Calu3 (cell line): ENCODE measurements at regions not wholly inside any gene's neighbourhood (a gene's known extent, or its start where the extent isn't known, plus 50 kb on each side); places are given as distances from the start of the nearest gene placed in this dataset.

Experiments used
- BruUV-seq: library from RNA; stranded (reverse); fragments of 400-500 nt; replicated peaks from 2 replicates; lab custom pipeline; 2021; lab: Mats Ljungman, UMichigan
- CTCF ChIA-PET: fragments of 300-600 bp; sonication (Branson Sonifier 250); formaldehyde crosslinking; loops from one replicate; lab custom pipeline; 2022; ENCODE audit warnings: antibody characterized with exemption; lab: Charles Lee
- DNase-seq: peaks from one replicate; pipeline ENCODE4 v3.0.0; 2022
- H3K27ac Mint-ChIP-seq: one replicate; pipeline ENCODE4 v1.8.0; 2022; ENCODE audit warnings: mixed read lengths; ENCODE audit not compliant: unreplicated experiment
- H3K27me3 Mint-ChIP-seq: one replicate; pipeline ENCODE4 v1.8.0; 2022; ENCODE audit warnings: mixed read lengths; ENCODE audit not compliant: unreplicated experiment
- H3K36me3 Mint-ChIP-seq: one replicate; pipeline ENCODE4 v1.8.0; 2022; ENCODE audit warnings: mild to moderate bottlenecking, moderate library complexity, mixed read lengths; ENCODE audit not compliant: insufficient read depth, unreplicated experiment
- H3K4me1 Mint-ChIP-seq: one replicate; pipeline ENCODE4 v1.8.0; 2022; ENCODE audit warnings: mild to moderate bottlenecking, low read depth, mixed read lengths; ENCODE audit not compliant: unreplicated experiment
- H3K4me3 Mint-ChIP-seq: one replicate; pipeline ENCODE4 v1.8.0; 2022; ENCODE audit warnings: mild to moderate bottlenecking, low read depth, moderate library complexity, mixed read lengths; ENCODE audit not compliant: unreplicated experiment
- H3K9me3 Mint-ChIP-seq: one replicate; pipeline ENCODE4 v1.8.0; 2022; ENCODE audit warnings: low read depth, mixed read lengths; ENCODE audit not compliant: unreplicated experiment
- intact Hi-C: fragments of 100-400 bp; cut with micrococcal nuclease; formaldehyde crosslinking; loops from one replicate; pipeline ENCODE4 v1.10.0; 2022; ENCODE audit not compliant: unreplicated experiment
- TF ChIP-seq, protein P1 (sequence below): fragments of 200-600 bp; IDR thresholded peaks from one replicate; pipeline ENCODE4 v1.8.0; 2022; ENCODE audit warnings: antibody characterized with exemption; ENCODE audit not compliant: unreplicated experiment

DNA sequence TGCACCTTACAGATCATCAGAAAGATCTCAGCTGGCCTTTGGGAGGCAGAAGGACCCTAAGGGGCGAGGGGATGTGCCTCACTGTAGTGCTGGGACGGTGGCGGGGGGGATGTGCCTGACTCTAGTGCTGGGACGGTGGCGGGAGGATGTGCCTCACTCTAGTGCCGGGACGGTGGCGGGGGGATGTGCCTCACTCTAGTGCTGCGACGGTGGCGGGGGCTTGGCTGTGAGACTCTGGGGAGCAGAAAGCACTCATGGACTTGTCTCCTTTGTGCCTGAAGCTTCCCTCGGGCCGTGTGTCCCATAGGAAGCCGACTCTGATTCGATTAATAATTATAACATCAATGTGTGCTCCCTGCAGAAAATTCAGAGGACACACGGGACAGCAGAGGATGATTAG, 126.6 kb downstream of the ZNF664 start:
- Mint-ChIP-seq H3K27ac (no peak overlapping the region), H3K36me3 (peaks cover 3% of the 10 kb centered on the region), H3K4me3 (no peak overlapping the region), H3K4me1 (no peaks in the 10 kb centered on the region), H3K9me3 (no peaks in the 10 kb centered on the region), H3K27me3 (peaks cover 32% of the 10 kb centered on the region)
- no TSS peak for BruUV-seq
- intact Hi-C loops = no loop called here
- no peak for DNase-seq
- CTCF ChIA-PET = no interaction called here
- TF ChIP-seq, protein P1, sequence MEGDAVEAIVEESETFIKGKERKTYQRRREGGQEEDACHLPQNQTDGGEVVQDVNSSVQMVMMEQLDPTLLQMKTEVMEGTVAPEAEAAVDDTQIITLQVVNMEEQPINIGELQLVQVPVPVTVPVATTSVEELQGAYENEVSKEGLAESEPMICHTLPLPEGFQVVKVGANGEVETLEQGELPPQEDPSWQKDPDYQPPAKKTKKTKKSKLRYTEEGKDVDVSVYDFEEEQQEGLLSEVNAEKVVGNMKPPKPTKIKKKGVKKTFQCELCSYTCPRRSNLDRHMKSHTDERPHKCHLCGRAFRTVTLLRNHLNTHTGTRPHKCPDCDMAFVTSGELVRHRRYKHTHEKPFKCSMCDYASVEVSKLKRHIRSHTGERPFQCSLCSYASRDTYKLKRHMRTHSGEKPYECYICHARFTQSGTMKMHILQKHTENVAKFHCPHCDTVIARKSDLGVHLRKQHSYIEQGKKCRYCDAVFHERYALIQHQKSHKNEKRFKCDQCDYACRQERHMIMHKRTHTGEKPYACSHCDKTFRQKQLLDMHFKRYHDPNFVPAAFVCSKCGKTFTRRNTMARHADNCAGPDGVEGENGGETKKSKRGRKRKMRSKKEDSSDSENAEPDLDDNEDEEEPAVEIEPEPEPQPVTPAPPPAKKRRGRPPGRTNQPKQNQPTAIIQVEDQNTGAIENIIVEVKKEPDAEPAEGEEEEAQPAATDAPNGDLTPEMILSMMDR = no peak

DNA sequence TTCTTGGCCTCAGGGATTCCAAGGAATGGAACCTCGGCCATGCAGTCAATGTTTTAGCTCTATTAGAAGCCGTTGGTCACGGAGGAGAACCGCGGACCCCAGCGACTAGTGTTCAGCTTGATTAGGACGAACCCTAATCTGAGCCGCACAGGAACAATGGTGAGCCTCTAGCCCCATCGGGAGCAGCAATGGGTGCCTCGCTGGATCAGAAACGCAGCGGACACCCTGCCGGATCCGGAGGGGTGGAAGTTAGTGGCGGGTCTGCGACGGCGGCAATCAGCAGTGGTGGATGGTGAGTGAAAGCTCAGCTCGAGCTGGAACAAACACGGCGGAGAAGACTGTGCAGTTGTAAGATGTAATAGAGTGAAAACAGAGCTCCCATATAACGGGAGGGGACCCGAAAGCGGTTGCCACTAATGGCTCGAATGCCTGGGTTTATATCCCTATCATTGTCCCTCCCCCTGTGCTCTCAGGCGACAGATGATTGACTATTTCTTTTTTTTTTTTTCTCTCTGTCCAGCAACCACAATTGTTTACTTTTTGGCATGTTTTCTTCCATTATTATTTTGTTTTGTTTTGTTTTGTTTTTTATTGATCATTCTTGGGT, 127.7 kb downstream of the ZNF664 start:
- TF ChIP-seq, protein P1 = no peak
- BruUV-seq = no TSS peak
- no peaks in the 10 kb centered on the region for H3K9me3 Mint-ChIP-seq
- no peak for DNase-seq
- CTCF ChIA-PET = no interaction called here
- no peak overlapping the region for H3K27ac Mint-ChIP-seq
- H3K4me1 Mint-ChIP-seq = no peaks in the 10 kb centered on the region
- H3K4me3 Mint-ChIP-seq = no peak overlapping the region
- H3K27me3 Mint-ChIP-seq = peaks cover 32% of the 10 kb centered on the region
- peaks cover 3% of the 10 kb centered on the region for H3K36me3 Mint-ChIP-seq
- intact Hi-C loops = no loop called here

DNA sequence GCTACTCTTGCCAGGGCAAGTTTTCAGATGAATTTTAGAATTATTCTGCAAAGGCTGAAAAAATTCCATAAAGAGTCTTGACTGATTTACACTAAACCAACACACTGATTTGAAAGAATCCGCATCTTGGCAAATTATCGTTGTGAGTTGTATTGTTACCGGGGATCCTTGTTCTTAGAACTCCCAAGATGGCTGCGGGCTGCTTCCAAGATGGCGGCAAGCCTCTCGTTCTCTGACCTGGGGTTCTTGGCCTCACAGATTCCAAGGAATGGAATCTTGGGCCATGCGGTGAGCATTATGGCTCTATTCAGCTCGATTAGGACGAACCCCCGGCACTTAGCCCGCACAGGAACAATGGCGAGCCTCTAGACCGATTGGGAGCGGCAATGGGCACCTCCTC, 132.5 kb downstream of the ZNF664 start:
- CTCF ChIA-PET = no interaction called here
- H3K27ac Mint-ChIP-seq = no peak overlapping the region

DNA sequence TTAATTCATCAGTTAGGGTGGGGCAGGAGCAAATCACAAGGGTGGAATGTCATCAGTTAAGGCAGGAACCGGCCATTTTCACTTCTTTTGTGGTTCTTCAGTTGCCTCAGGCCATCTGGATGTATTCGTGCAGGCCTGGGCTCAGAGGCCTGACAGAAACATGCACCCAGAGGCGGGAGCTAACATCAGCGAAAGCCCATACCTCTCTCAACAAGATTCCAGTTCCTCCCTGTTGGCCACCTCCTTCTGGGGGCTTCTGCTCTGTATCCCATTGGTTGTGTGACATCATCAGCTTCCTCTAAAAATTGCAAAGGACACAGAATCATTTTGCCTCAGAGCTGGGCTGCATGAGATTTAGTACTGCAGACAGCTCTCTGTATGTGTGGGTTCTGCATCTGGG, 134.3 kb downstream of the ZNF664 start:
- DNase-seq = no peak
- H3K9me3 Mint-ChIP-seq = peaks cover 5% of the 10 kb centered on the region
- H3K4me3 Mint-ChIP-seq = no peak overlapping the region
- intact Hi-C loops = no loop called here
- TF ChIP-seq, protein P1 = no peak
- H3K4me1 Mint-ChIP-seq = peaks cover 7% of the 10 kb centered on the region
- BruUV-seq = no TSS peak
- H3K27me3 Mint-ChIP-seq = no peaks in the 10 kb centered on the region
- no peak overlapping the region for H3K27ac Mint-ChIP-seq
- H3K36me3 Mint-ChIP-seq = no peaks in the 10 kb centered on the region
- CTCF ChIA-PET = no interaction called here

More for the DNA sequence above, 132.5 kb downstream of the ZNF664 start:
- intact Hi-C loops = no loop called here
- no peak overlapping the region for H3K4me3 Mint-ChIP-seq
- no peak for DNase-seq
- no peaks in the 10 kb centered on the region for H3K27me3 Mint-ChIP-seq
- H3K4me1 Mint-ChIP-seq = peaks cover 7% of the 10 kb centered on the region
- BruUV-seq = no TSS peak
- peaks cover 5% of the 10 kb centered on the region for H3K9me3 Mint-ChIP-seq
- TF ChIP-seq, protein P1 = no peak
- no peaks in the 10 kb centered on the region for H3K36me3 Mint-ChIP-seq
